Nephron progenitor cell (in vitro differentiated cells): ENCODE measurements at regions not wholly inside any gene's neighbourhood (a gene's known extent, or its start where the extent isn't known, plus 50 kb on each side); places are given as distances from the start of the nearest gene placed in this dataset.

Experiments used
- DNase-seq: peaks from one replicate; pipeline ENCODE4 v3.0.0; 2021
- H3K27ac Mint-ChIP-seq: 2 replicates; pipeline ENCODE4 v1.8.0; 2021; ENCODE audit warnings: mild to moderate bottlenecking, moderate library complexity, mixed read lengths
- H3K27me3 Mint-ChIP-seq: 2 replicates; pipeline ENCODE4 v1.8.0; 2021; ENCODE audit warnings: mild to moderate bottlenecking, low read depth, mixed read lengths; ENCODE audit not compliant: poor library complexity
- H3K36me3 Mint-ChIP-seq: 2 replicates; pipeline ENCODE4 v1.8.0; 2021; ENCODE audit warnings: low read depth, mixed read lengths
- H3K4me1 Mint-ChIP-seq: 2 replicates; pipeline ENCODE4 v1.8.0; 2021; ENCODE audit warnings: mixed read lengths
- H3K4me3 Mint-ChIP-seq: 2 replicates; pipeline ENCODE4 v1.8.0; 2021; ENCODE audit warnings: mild to moderate bottlenecking, moderate library complexity, mixed read lengths
- H3K9me3 Mint-ChIP-seq: 2 replicates; pipeline ENCODE4 v1.8.0; 2021; ENCODE audit warnings: mild to moderate bottlenecking, moderate library complexity, mixed read lengths
- CTCF ChIP-seq: fragments of 200-600 bp; sonication (generic); IDR thresholded peaks from 2 replicates; pipeline ENCODE4 v1.5.0; 2021; ENCODE audit warnings: antibody characterized with exemption

GRCh38 chr1:81213279-81213678, 587.5 kb upstream of the ADGRL2 start:
- no peak for TF ChIP-seq CTCF
- no peak overlapping the region for H3K4me3 Mint-ChIP-seq
- H3K27ac Mint-ChIP-seq: no peak overlapping the region
- no peaks in the 10 kb centered on the region for H3K9me3 Mint-ChIP-seq
- H3K4me1 Mint-ChIP-seq: no peaks in the 10 kb centered on the region
- DNase-seq: no peak
- H3K36me3 Mint-ChIP-seq: no peaks in the 10 kb centered on the region
- H3K27me3 Mint-ChIP-seq: no peaks in the 10 kb centered on the region

GRCh38 chr1:81209461-81209860, 591.3 kb upstream of the ADGRL2 start:
- no peak for TF ChIP-seq CTCF
- no peaks in the 10 kb centered on the region for H3K27me3 Mint-ChIP-seq
- no peak overlapping the region for H3K27ac Mint-ChIP-seq
- H3K4me3 Mint-ChIP-seq: no peak overlapping the region
- DNase-seq: no peak
- H3K36me3 Mint-ChIP-seq: no peaks in the 10 kb centered on the region
- no peaks in the 10 kb centered on the region for H3K4me1 Mint-ChIP-seq
- H3K9me3 Mint-ChIP-seq: no peaks in the 10 kb centered on the region

GRCh38 chr1:81208441-81208840, 592.3 kb upstream of the ADGRL2 start:
- Mint-ChIP-seq H3K27ac (no peak overlapping the region), H3K9me3 (no peaks in the 10 kb centered on the region), H3K27me3 (no peaks in the 10 kb centered on the region), H3K4me1 (no peaks in the 10 kb centered on the region), H3K4me3 (no peak overlapping the region), H3K36me3 (no peaks in the 10 kb centered on the region)
- no peak for DNase-seq
- TF ChIP-seq CTCF: no peak

- no peaks in the 10 kb centered on the region for H3K27me3 Mint-ChIP-seq
- H3K4me1 Mint-ChIP-seq: no peaks in the 10 kb centered on the region
- H3K4me3 Mint-ChIP-seq: no peak overlapping the region
- DNase-seq: no peak
- H3K27ac Mint-ChIP-seq: no peak overlapping the region
- no peak for TF ChIP-seq CTCF
- no peaks in the 10 kb centered on the region for H3K36me3 Mint-ChIP-seq
- no peaks in the 10 kb centered on the region for H3K9me3 Mint-ChIP-seq
These were observed 594.8 kb upstream of the ADGRL2 start for GRCh38 chr1:81205956-81206355.

GRCh38 chr1:81201779-81202178, 599.0 kb upstream of the ADGRL2 start:
- Mint-ChIP-seq H3K27ac (no peak overlapping the region), H3K27me3 (no peaks in the 10 kb centered on the region), H3K9me3 (no peaks in the 10 kb centered on the region), H3K4me3 (no peak overlapping the region), H3K36me3 (no peaks in the 10 kb centered on the region), H3K4me1 (no peaks in the 10 kb centered on the region)
- TF ChIP-seq CTCF: no peak
- no peak for DNase-seq

GRCh38 chr1:81197591-81197990, 603.1 kb upstream of the ADGRL2 start:
- no peaks in the 10 kb centered on the region for H3K36me3 Mint-ChIP-seq
- H3K4me1 Mint-ChIP-seq: no peaks in the 10 kb centered on the region
- no peaks in the 10 kb centered on the region for H3K27me3 Mint-ChIP-seq
- TF ChIP-seq CTCF: no peak
- H3K9me3 Mint-ChIP-seq: no peaks in the 10 kb centered on the region
- H3K4me3 Mint-ChIP-seq: no peak overlapping the region
- no peak overlapping the region for H3K27ac Mint-ChIP-seq
- DNase-seq: no peak
